Prostate gland (tissue), 2 donors: ENCODE measurements at regions not wholly inside any gene's neighbourhood (a gene's known extent, or its start where the extent isn't known, plus 50 kb on each side); places are given as distances from the start of the nearest gene placed in this dataset.

Experiments used
- DNase-seq: peaks from one replicate; pipeline ENCODE4 v3.0.0-alpha.2; 2019; ENCODE audit warnings: low spot score
- H3K27ac ChIP-seq, 2 donors: fragments of 200-600 bp; sonication (generic); 2 replicates each; pipeline ENCODE4 v1.5.1; 2017 to 2019
- H3K27me3 ChIP-seq: fragments of 200-600 bp; sonication (generic); replicated peaks from 2 replicates; pipeline ENCODE4 v1.5.1; 2019; ENCODE audit not compliant: insufficient read depth
- H3K36me3 ChIP-seq, 2 donors: fragments of 200-600 bp; sonication (generic); 1 replicate in 1 of 2; 2 replicates in 1 of 2; pipeline versions ENCODE4 v1.5.1 to v1.8.1; 2017 to 2019
- H3K4me1 ChIP-seq: fragments of 200-600 bp; sonication (generic); replicated peaks from 2 replicates; pipeline ENCODE4 v1.5.1; 2019
- H3K4me3 ChIP-seq, 2 donors: fragments of 200-600 bp; sonication (generic); 2 replicates each; pipeline ENCODE4 v1.5.1; 2017 to 2019
- H3K9me3 ChIP-seq: fragments of 200-600 bp; sonication (generic); 2 replicates; pipeline ENCODE4 v1.5.1; 2017
- CTCF ChIP-seq, 4 experiments: fragments of 200-600 bp in 2 of 4; fragments of 450-650 bp in 2 of 4; sonication (generic) in 2 of 4; IDR thresholded peaks; 1 replicate in 3 of 4; 2 replicates in 1 of 4; pipeline ENCODE4 v1.5.1; 2016 to 2019; ENCODE audit warnings: antibody characterized with exemption in 4 of 4, mild to moderate bottlenecking in 2 of 4, moderate library complexity in 2 of 4
- POLR2A ChIP-seq: fragments of 450-650 bp; IDR thresholded peaks from one replicate; pipeline ENCODE4 v1.6.1; 2016; ENCODE audit warnings: antibody characterized with exemption, mild to moderate bottlenecking
- POLR2AphosphoS5 ChIP-seq: sonication (generic); formaldehyde crosslinking; IDR thresholded peaks from one replicate; pipeline ENCODE4 v1.6.1; 2017; ENCODE audit warnings: antibody characterized with exemption
- WGBS: methylation state at CpG from one replicate; pipeline ENCODE4 v1.1.5; 2018; 5-methylcytosine and 5-hydroxymethylcytosine counted together
- intact Hi-C: fragments of 100-400 bp; cut with DNase I; formaldehyde crosslinking; loops from one replicate; pipeline ENCODE4 v1.14.2; 2022

- no peaks in the 10 kb centered on the region for H3K36me3 ChIP-seq
- H3K4me3 ChIP-seq: no peak overlapping the region
- H3K27ac ChIP-seq: no peak overlapping the region
- intact Hi-C loops: loop anchor here (10.0 kb wide), 1 partner anchor 83 kb away; no protein-coding TSS in a partner anchor
- no peaks in the 10 kb centered on the region for H3K4me1 ChIP-seq
- no peak for TF ChIP-seq CTCF (IDR thresholded peaks at IDR 0.05)
- no peak for TF ChIP-seq POLR2AphosphoS5
- TF ChIP-seq POLR2A: no peak
- DNase-seq: no peak
- WGBS: 50% methylated on average over 4 of the region's 4 CpGs
- H3K9me3 ChIP-seq: no peaks in the 10 kb centered on the region
- H3K27me3 ChIP-seq: no peaks in the 10 kb centered on the region
These were observed 236.0 kb upstream of the ZNF717 start for GRCh38 chr3:76021376-76021775.

GRCh38 chr3:76024640-76025039 lies 239.3 kb upstream of the ZNF717 start:
- TF ChIP-seq POLR2AphosphoS5 (no peak), CTCF (IDR thresholded peaks at IDR 0.05) (peak; percentile 12 to 47 (median 30)), POLR2A (no peak)
- DNase-seq: no peak
- Histone ChIP-seq H3K9me3 (no peaks in the 10 kb centered on the region), H3K4me1 (no peaks in the 10 kb centered on the region), H3K4me3 (no peak overlapping the region), H3K27ac (no peak overlapping the region), H3K36me3 (no peaks in the 10 kb centered on the region), H3K27me3 (no peaks in the 10 kb centered on the region)
- intact Hi-C loops: loop anchor here (10.0 kb wide), 1 partner anchor 80 kb away; no protein-coding TSS in a partner anchor
- WGBS: 24% methylated on average over 2 of the region's 2 CpGs

GRCh38 chr3:76025561-76025960 lies 240.2 kb upstream of the ZNF717 start:
- Histone ChIP-seq H3K27me3 (no peaks in the 10 kb centered on the region), H3K36me3 (no peaks in the 10 kb centered on the region), H3K9me3 (no peaks in the 10 kb centered on the region), H3K4me3 (no peak overlapping the region), H3K27ac (no peak overlapping the region), H3K4me1 (no peaks in the 10 kb centered on the region)
- DNase-seq: no peak
- intact Hi-C loops: loop anchor here (10.0 kb wide), 1 partner anchor 79 kb away; no protein-coding TSS in a partner anchor
- TF ChIP-seq POLR2AphosphoS5: no peak
- TF ChIP-seq CTCF (IDR thresholded peaks at IDR 0.05): no peak
- TF ChIP-seq POLR2A: no peak
- 97% methylated on average over 1 of the region's 1 CpG for WGBS

GRCh38 chr3:76026379-76026778 lies 241.0 kb upstream of the ZNF717 start:
- Histone ChIP-seq H3K9me3 (no peaks in the 10 kb centered on the region), H3K4me3 (no peak overlapping the region), H3K27ac (no peak overlapping the region), H3K36me3 (no peaks in the 10 kb centered on the region), H3K27me3 (no peaks in the 10 kb centered on the region), H3K4me1 (no peaks in the 10 kb centered on the region)
- TF ChIP-seq POLR2A (no peak), CTCF (IDR thresholded peaks at IDR 0.05) (no peak), POLR2AphosphoS5 (no peak)
- DNase-seq: no peak
- intact Hi-C loops: loop anchor here (10.0 kb wide), 1 partner anchor 78 kb away; no protein-coding TSS in a partner anchor

- TF ChIP-seq POLR2AphosphoS5 (no peak), CTCF (IDR thresholded peaks at IDR 0.05) (no peak), POLR2A (no peak)
- H3K4me3 ChIP-seq: no peak overlapping the region
- no peaks in the 10 kb centered on the region for H3K27me3 ChIP-seq
- H3K4me1 ChIP-seq: no peaks in the 10 kb centered on the region
- no peak for DNase-seq
- H3K27ac ChIP-seq: no peak overlapping the region
- H3K36me3 ChIP-seq: no peaks in the 10 kb centered on the region
- H3K9me3 ChIP-seq: no peaks in the 10 kb centered on the region
- intact Hi-C loops: loop anchor here (10.0 kb wide), 1 partner anchor 76 kb away; no protein-coding TSS in a partner anchor
These were observed 243.4 kb upstream of the ZNF717 start for GRCh38 chr3:76028774-76029173.
